HG02938 (cell line): ENCODE measurements at regions not wholly inside any gene's neighbourhood (a gene's known extent, or its start where the extent isn't known, plus 50 kb on each side); places are given as distances from the start of the nearest gene placed in this dataset.

ENCODE experiments used
- ATAC-seq: cut with Tn5 transposase; IDR thresholded peaks from one replicate; pipeline ENCODE4 v1.9.1; 2021; ENCODE audit warnings: mild to moderate bottlenecking, moderate library complexity; ENCODE audit not compliant: unreplicated experiment

- no peak for ATAC-seq
These were observed 94.0 kb downstream of the CCDC185 start for GRCh38 chr1:223486932-223487886.

- no peak for ATAC-seq
These were observed 94.7 kb downstream of the CCDC185 start for GRCh38 chr1:223487887-223488259.

- no peak for ATAC-seq
These were observed 96.2 kb downstream of the CCDC185 start for GRCh38 chr1:223489439-223489838.

- no peak for ATAC-seq
These were observed 97.0 kb downstream of the CCDC185 start for GRCh38 chr1:223490256-223490655.
